NCI-H2171 treated with DMSO at 0.1 percent for 48 hours (cell line): ENCODE measurements at regions not wholly inside any gene's neighbourhood (a gene's known extent, or its start where the extent isn't known, plus 50 kb on each side); places are given as distances from the start of the nearest gene placed in this dataset.

Experiments used
- DNase-seq: peaks from one replicate; lab custom pipeline; 2025; lab: John Stamatoyannopoulos, UW

GRCh38 chr18:22114526-22115321, 54.7 kb upstream of the GATA6 start:
- DNase-seq, result no peak

GRCh38 chr18:22115573-22115972, 53.8 kb upstream of the GATA6 start:
- DNase-seq, result no peak
